Lung (tissue), 11 donors: ENCODE measurements at regions not wholly inside any gene's neighbourhood (a gene's known extent, or its start where the extent isn't known, plus 50 kb on each side); places are given as distances from the start of the nearest gene placed in this dataset.

Source experiments
- ATAC-seq: fragments of 200-7000 bp; cut with Tn5 transposase; one replicate; pipeline ENCODE4 v1.9.1; 2020; ENCODE audit warnings: moderate number of reproducible peaks; ENCODE audit not compliant: insufficient read depth, low FRiP score
- DNase-seq, 3 donors: peaks; one replicate each; pipeline ENCODE4 v3.0.0-alpha.2; 2013 to 2017
- H3K27ac ChIP-seq, 2 donors: one replicate each; pipeline ENCODE4 v1.5.1; 2013; ENCODE audit warnings: mild to moderate bottlenecking in 2 of 2, moderate library complexity in 2 of 2, control low read depth in 1 of 2, inconsistent platforms in 1 of 2, low read depth in 1 of 2, low read length in 1 of 2
- H3K27me3 ChIP-seq, 3 donors: one replicate each; pipeline ENCODE4 v1.5.1; 2013; ENCODE audit warnings: low read length in 2 of 3; ENCODE audit not compliant: control insufficient read depth in 3 of 3, insufficient read depth in 3 of 3
- H3K36me3 ChIP-seq, 4 donors: one replicate each; pipeline ENCODE4 v1.5.1; 2013; ENCODE audit warnings: low read length in 4 of 4, mild to moderate bottlenecking in 1 of 4, moderate library complexity in 1 of 4; ENCODE audit not compliant: control insufficient read depth in 4 of 4, insufficient read depth in 4 of 4
- H3K4me1 ChIP-seq, 5 donors: one replicate each; pipeline ENCODE4 v1.5.1; 2013; ENCODE audit warnings: low read length in 5 of 5, mild to moderate bottlenecking in 2 of 5, moderate library complexity in 1 of 5; ENCODE audit not compliant: control insufficient read depth in 5 of 5, insufficient read depth in 5 of 5
- H3K4me3 ChIP-seq: one replicate; pipeline ENCODE4 v1.5.1; 2013; ENCODE audit warnings: mild to moderate bottlenecking, control low read depth, moderate library complexity
- H3K9ac ChIP-seq, 2 donors: one replicate each; pipeline ENCODE4 v1.5.1; 2013; ENCODE audit warnings: low read length in 2 of 2, control low read depth in 1 of 2; ENCODE audit not compliant: insufficient read depth in 1 of 2
- H3K9me3 ChIP-seq, 4 donors: one replicate each; pipeline ENCODE4 v1.5.1; 2013; ENCODE audit warnings: low read length in 3 of 4, mild to moderate bottlenecking in 1 of 4, moderate library complexity in 1 of 4; ENCODE audit not compliant: control insufficient read depth in 4 of 4, insufficient read depth in 3 of 4
- CTCF ChIP-seq: IDR thresholded peaks from 2 replicates; pipeline ENCODE4 v1.5.1; 2012; ENCODE audit warnings: mild to moderate bottlenecking; ENCODE audit errors: control extremely low read depth, extremely low read depth
- WGBS, 2 donors: extraction: QIAGEN DNeasy Blood & Tissue Kit; methylation state at CpG; one replicate each; pipeline ENCODE4 v1.1.7; 2013; 5-methylcytosine and 5-hydroxymethylcytosine counted together
- donor health status: control.
- donor health status: control.
- donor health status: Bipolar disorder and iron deficiency.
- donor health status: healthy.
- donor health status: DM: yes; HTN: yes; CAD: no.

- no peaks in the 10 kb centered on the region for H3K36me3 ChIP-seq
- no peaks in the 10 kb centered on the region for H3K9me3 ChIP-seq
- H3K4me1 ChIP-seq: peaks cover 0 to 3% (median 0%) of the 10 kb centered on the region in 5 donors
- WGBS, 2 donors: 89 to 94% methylated on average over 4 of the region's 4 CpGs
- DNase-seq: no peak
- H3K4me3 ChIP-seq: no peak overlapping the region
- no peak overlapping the region for H3K27ac ChIP-seq
- TF ChIP-seq CTCF: no peak
- no peaks in the 10 kb centered on the region for H3K27me3 ChIP-seq
- H3K9ac ChIP-seq: no peak overlapping the region
- no peak for ATAC-seq
Measured at GRCh38 chr7:79965946-79966345, 168.7 kb upstream of the GNAI1 start.

GRCh38 chr7:79964463-79964862, 170.2 kb upstream of the GNAI1 start:
- TF ChIP-seq CTCF: no peak
- Histone ChIP-seq H3K9ac (no peak overlapping the region), H3K4me3 (no peak overlapping the region), H3K9me3 (no peaks in the 10 kb centered on the region), H3K36me3 (no peaks in the 10 kb centered on the region), H3K27me3 (no peaks in the 10 kb centered on the region), H3K4me1 (peaks cover 0 to 3% (median 0%) of the 10 kb centered on the region in 5 donors), H3K27ac (no peak overlapping the region)
- DNase-seq (no peak), ATAC-seq (no peak)
- whole genome bisulfite sequencing, 2 donors: 82% methylated on average over 1 of the region's 1 CpG

- 77 to 92% methylated on average over 4 of the region's 4 CpGs for WGBS, 2 donors
- no peak for DNase-seq
- no peak for TF ChIP-seq CTCF
- Histone ChIP-seq H3K9me3 (no peaks in the 10 kb centered on the region), H3K27ac (no peak overlapping the region), H3K9ac (no peak overlapping the region), H3K36me3 (no peaks in the 10 kb centered on the region), H3K27me3 (no peaks in the 10 kb centered on the region), H3K4me1 (no peaks in the 10 kb centered on the region), H3K4me3 (no peak overlapping the region)
- ATAC-seq: no peak
Measured at GRCh38 chr7:79953130-79953529, 181.5 kb upstream of the GNAI1 start.

GRCh38 chr7:79952399-79952798, 182.2 kb upstream of the GNAI1 start:
- H3K9ac ChIP-seq: no peak overlapping the region
- no peak overlapping the region for H3K27ac ChIP-seq
- no peak for TF ChIP-seq CTCF

More at GRCh38 chr7:79952399-79952798, 182.2 kb upstream of the GNAI1 start:
- ATAC-seq (no peak), DNase-seq (no peak)
- 79 to 91% methylated on average over 1 of the region's 1 CpG for WGBS, 2 donors
- Histone ChIP-seq H3K36me3 (no peaks in the 10 kb centered on the region), H3K9me3 (no peaks in the 10 kb centered on the region), H3K4me1 (no peaks in the 10 kb centered on the region), H3K4me3 (no peak overlapping the region), H3K27me3 (no peaks in the 10 kb centered on the region)
